ENCODE measurements at regions not wholly inside any gene's neighbourhood (a gene's known extent, or its start where the extent isn't known, plus 50 kb on each side); places are given as distances from the start of the nearest gene placed in this dataset.

GRCh38 chr3:176155012-176155411 is 1042.3 kb downstream of the TBL1XR1 start:
- H3K4me3 ChIP-seq (replicated peaks in 1 of 3; ENCODE audit: low read depth in 2 of 3, low read length in 3 of 3): no peak overlapping the region
- H4K20me1 ChIP-seq (ENCODE audit: insufficient read depth, low read length): no peaks in the 10 kb centered on the region
- H3K4me1 Mint-ChIP-seq: no peaks in the 10 kb centered on the region
- no peaks in the 10 kb centered on the region for H3K36me3 ChIP-seq (replicated peaks in 1 of 2; ENCODE audit: control insufficient read depth in 1 of 2, insufficient read depth in 2 of 2, low read length in 2 of 2)
- H3K9ac ChIP-seq (ENCODE audit: insufficient read depth, low read length, poor library complexity, severe bottlenecking): no peak overlapping the region
- no peaks in the 10 kb centered on the region for H3K27me3 ChIP-seq (ENCODE audit: control insufficient read depth in 2 of 2, insufficient read depth in 2 of 2, low read length in 2 of 2)
- H3K36me3 Mint-ChIP-seq: no peaks in the 10 kb centered on the region
- intact Hi-C loops (cut with micrococcal nuclease): no loop called here
- TF ChIP-seq CTCF (IDR thresholded peaks at IDR 0.05): no peak
- H2AFZ ChIP-seq (ENCODE audit: insufficient read depth, low read depth, low read length, poor library complexity, severe bottlenecking): no peak overlapping the region
- H3K27ac ChIP-seq (ENCODE audit: low read depth in 1 of 2, low read length in 2 of 2): no peak overlapping the region
- no peak overlapping the region for H3K4me3 Mint-ChIP-seq
- no CpG with 5 or more reads among the region's 6 CpGs for WGBS (ENCODE audit: insufficient coverage)
- no peak for DNase-seq
- H3K4me1 ChIP-seq (ENCODE audit: control insufficient read depth in 1 of 2, insufficient read depth in 2 of 2, low read length in 2 of 2): no peaks in the 10 kb centered on the region
- peaks cover 19 to 23% of the 10 kb centered on the region in 2 donors for H3K9me3 ChIP-seq (replicated peaks in 1 of 2; ENCODE audit: control insufficient read depth in 1 of 2, insufficient read depth in 1 of 2, low read length in 2 of 2)
- no peaks in the 10 kb centered on the region for H3K79me2 ChIP-seq (ENCODE audit: insufficient read depth, low read length)
- H3K9me3 Mint-ChIP-seq: peaks cover 3 to 17% (median 14%) of the 10 kb centered on the region in 7 donors
- H3K27ac Mint-ChIP-seq: no peak overlapping the region
- H3K27me3 Mint-ChIP-seq (ENCODE audit: low read depth in 3 of 3): no peaks in the 10 kb centered on the region
- no peak overlapping the region for H3K4me2 ChIP-seq (replicated peaks; ENCODE audit: extremely low read depth, low read length, poor library complexity, severe bottlenecking)

GRCh38 chr3:176149567-176149966 is 1047.7 kb downstream of the TBL1XR1 start:
- Histone ChIP-seq H4K20me1 (ENCODE audit: insufficient read depth, low read length) (no peaks in the 10 kb centered on the region), H3K79me2 (ENCODE audit: insufficient read depth, low read length) (no peaks in the 10 kb centered on the region), H3K9me3 (replicated peaks in 1 of 2; ENCODE audit: control insufficient read depth in 1 of 2, insufficient read depth in 1 of 2, low read length in 2 of 2) (peaks cover 4 to 16% of the 10 kb centered on the region in 2 donors), H3K36me3 (replicated peaks in 1 of 2; ENCODE audit: control insufficient read depth in 1 of 2, insufficient read depth in 2 of 2, low read length in 2 of 2) (no peaks in the 10 kb centered on the region), H3K27me3 (ENCODE audit: control insufficient read depth in 2 of 2, insufficient read depth in 2 of 2, low read length in 2 of 2) (no peaks in the 10 kb centered on the region), H3K27ac (ENCODE audit: low read depth in 1 of 2, low read length in 2 of 2) (no peak overlapping the region), H3K4me1 (ENCODE audit: control insufficient read depth in 1 of 2, insufficient read depth in 2 of 2, low read length in 2 of 2) (no peaks in the 10 kb centered on the region), H3K9ac (ENCODE audit: insufficient read depth, low read length, poor library complexity, severe bottlenecking) (no peak overlapping the region), H2AFZ (ENCODE audit: insufficient read depth, low read depth, low read length, poor library complexity, severe bottlenecking) (no peak overlapping the region), H3K4me2 (replicated peaks; ENCODE audit: extremely low read depth, low read length, poor library complexity, severe bottlenecking) (no peak overlapping the region), H3K4me3 (replicated peaks in 1 of 3; ENCODE audit: low read depth in 2 of 3, low read length in 3 of 3) (no peak overlapping the region)
- no peak for TF ChIP-seq CTCF (IDR thresholded peaks at IDR 0.05)
- peaks cover 0 to 12% (median 9%) of the 10 kb centered on the region in 7 donors for H3K9me3 Mint-ChIP-seq
- no peaks in the 10 kb centered on the region for H3K36me3 Mint-ChIP-seq
- H3K4me3 Mint-ChIP-seq: no peak overlapping the region
- no peaks in the 10 kb centered on the region for H3K27me3 Mint-ChIP-seq (ENCODE audit: low read depth in 3 of 3)
- no peak for DNase-seq
- H3K4me1 Mint-ChIP-seq: no peaks in the 10 kb centered on the region
- intact Hi-C loops (cut with micrococcal nuclease): no loop called here
- H3K27ac Mint-ChIP-seq: no peak overlapping the region
